ENCODE measurements at regions not wholly inside any gene's neighbourhood (a gene's known extent, or its start where the extent isn't known, plus 50 kb on each side); places are given as distances from the start of the nearest gene placed in this dataset.

- POLR2A ChIA-PET (ENCODE audit: partially characterized antibody) = interaction anchor here (0.6 kb wide), 1 partner anchor 39 kb away, joined by 3 read pairs; no protein-coding TSS in a partner anchor
- no peak overlapping the region for H3K4me3 Mint-ChIP-seq
- peaks cover 0 to 5% (median 0%) of the 10 kb centered on the region in 8 donors for H3K9me3 Mint-ChIP-seq
- DNase-seq = no peak
- H3K27me3 Mint-ChIP-seq = no peaks in the 10 kb centered on the region
- peaks cover 0 to 6% (median 1%) of the 10 kb centered on the region in 4 donors for H3K4me1 Mint-ChIP-seq
- Histone ChIP-seq H3K4me1 (ENCODE audit: insufficient read depth, low read length) (no peaks in the 10 kb centered on the region), H3K9me3 (ENCODE audit: control insufficient read depth in 1 of 2, low read length in 2 of 2) (no peaks in the 10 kb centered on the region), H3K36me3 (ENCODE audit: insufficient read depth, low read length) (no peaks in the 10 kb centered on the region), H3K27me3 (ENCODE audit: insufficient read depth, low read length) (no peaks in the 10 kb centered on the region), H3K27ac (ENCODE audit: low read depth, low read length) (no peak overlapping the region), H3K4me3 (ENCODE audit: low read length in 2 of 2) (no peak overlapping the region)
- peak overlapping the region in 1 of 7 donors; percentile 19 for H3K27ac Mint-ChIP-seq
- H3K36me3 Mint-ChIP-seq = no peaks in the 10 kb centered on the region
- intact Hi-C loops (cut with micrococcal nuclease) = no loop called here
- CTCF ChIA-PET (ENCODE audit: partially characterized antibody) = no interaction called here
Observed at GRCh38 chr4:152200511-152201333, 335.2 kb downstream of the FBXW7 start.

- no peak overlapping the region for H3K4me3 Mint-ChIP-seq
- POLR2A ChIA-PET (ENCODE audit: partially characterized antibody) = no interaction called here
- H3K27ac Mint-ChIP-seq = no peak overlapping the region
- peaks cover 0 to 3% (median 0%) of the 10 kb centered on the region in 4 donors for H3K4me1 Mint-ChIP-seq
- intact Hi-C loops (cut with micrococcal nuclease) = no loop called here
- Histone ChIP-seq H3K4me3 (ENCODE audit: low read length in 2 of 2) (no peak overlapping the region), H3K9me3 (ENCODE audit: control insufficient read depth in 1 of 2, low read length in 2 of 2) (no peaks in the 10 kb centered on the region), H3K27ac (ENCODE audit: low read depth, low read length) (no peak overlapping the region), H3K4me1 (ENCODE audit: insufficient read depth, low read length) (no peaks in the 10 kb centered on the region), H3K27me3 (ENCODE audit: insufficient read depth, low read length) (no peaks in the 10 kb centered on the region), H3K36me3 (ENCODE audit: insufficient read depth, low read length) (no peaks in the 10 kb centered on the region)
- DNase-seq = no peak
- CTCF ChIA-PET (ENCODE audit: partially characterized antibody) = no interaction called here
- H3K36me3 Mint-ChIP-seq = peaks cover 0 to 4% of the 10 kb centered on the region in 2 donors
- H3K9me3 Mint-ChIP-seq = peaks cover 0 to 9% (median 1%) of the 10 kb centered on the region in 8 donors
- no peaks in the 10 kb centered on the region for H3K27me3 Mint-ChIP-seq
Observed at GRCh38 chr4:152197211-152197610, 338.7 kb downstream of the FBXW7 start.

DNA sequence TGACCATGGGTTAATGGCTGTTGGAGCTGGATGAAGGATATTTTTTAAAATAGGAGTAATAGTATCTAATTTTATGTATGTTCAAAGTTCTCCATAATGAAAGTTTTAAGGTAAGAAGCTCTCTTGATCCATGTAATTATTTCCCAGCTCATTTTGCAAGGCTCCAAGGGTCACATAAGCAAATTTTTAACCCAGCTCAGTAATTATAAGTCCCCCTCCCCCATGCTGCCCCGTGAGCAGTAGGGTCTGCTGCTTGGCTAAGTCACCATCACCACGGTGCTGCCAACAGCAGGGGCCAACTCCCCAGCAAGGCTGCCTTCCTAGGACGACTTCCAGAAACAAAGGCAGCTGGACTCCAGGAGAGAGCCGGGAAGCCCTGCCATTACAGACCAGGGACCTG, 340.0 kb downstream of the FBXW7 start:
- H3K4me3 ChIP-seq (ENCODE audit: low read length in 2 of 2) = no peak overlapping the region
- DNase-seq = no peak
- Mint-ChIP-seq H3K9me3 (peaks cover 0 to 9% (median 1%) of the 10 kb centered on the region in 8 donors), H3K27ac (no peak overlapping the region), H3K27me3 (no peaks in the 10 kb centered on the region), H3K4me1 (no peaks in the 10 kb centered on the region), H3K4me3 (no peak overlapping the region), H3K36me3 (peaks cover 0 to 4% of the 10 kb centered on the region in 2 donors)
- no peaks in the 10 kb centered on the region for H3K9me3 ChIP-seq (ENCODE audit: control insufficient read depth in 1 of 2, low read length in 2 of 2)
- no peaks in the 10 kb centered on the region for H3K27me3 ChIP-seq (ENCODE audit: insufficient read depth, low read length)
- no peak overlapping the region for H3K27ac ChIP-seq (ENCODE audit: low read depth, low read length)
- ChIA-PET POLR2A (ENCODE audit: partially characterized antibody) (no interaction called here), CTCF (ENCODE audit: partially characterized antibody) (no interaction called here)
- no peaks in the 10 kb centered on the region for H3K36me3 ChIP-seq (ENCODE audit: insufficient read depth, low read length)
- intact Hi-C loops (cut with micrococcal nuclease) = no loop called here
- no peaks in the 10 kb centered on the region for H3K4me1 ChIP-seq (ENCODE audit: insufficient read depth, low read length)

DNA sequence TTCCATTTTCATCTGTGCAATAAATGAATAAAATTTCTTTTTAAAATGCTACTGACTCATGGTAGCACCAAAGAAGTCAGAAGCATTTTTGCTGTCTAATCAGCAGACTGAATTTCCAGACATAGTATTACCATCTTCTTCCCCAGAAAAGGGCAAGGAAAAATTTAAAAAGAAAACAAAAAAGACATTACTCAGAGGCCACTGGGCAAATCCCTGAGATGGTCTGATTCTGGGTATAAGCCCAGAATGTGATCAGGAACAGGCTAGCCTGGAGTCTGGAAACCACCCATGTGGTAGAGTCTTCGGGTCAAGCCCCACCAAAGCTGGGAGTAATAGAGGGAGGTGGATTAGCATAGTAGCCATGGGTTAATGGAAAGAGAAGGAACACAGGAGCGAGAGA, 342.8 kb downstream of the FBXW7 start:
- Mint-ChIP-seq H3K27ac (no peak overlapping the region), H3K4me3 (no peak overlapping the region), H3K36me3 (peaks cover 0 to 4% of the 10 kb centered on the region in 2 donors), H3K4me1 (peaks cover 7 to 18% (median 14%) of the 10 kb centered on the region in 4 donors), H3K9me3 (peaks cover 0 to 9% (median 1%) of the 10 kb centered on the region in 8 donors), H3K27me3 (no peaks in the 10 kb centered on the region)
- no peak overlapping the region for H3K4me3 ChIP-seq (ENCODE audit: low read length in 2 of 2)
- CTCF ChIA-PET (ENCODE audit: partially characterized antibody) = no interaction called here
- POLR2A ChIA-PET (ENCODE audit: partially characterized antibody) = no interaction called here
- H3K27ac ChIP-seq (ENCODE audit: low read depth, low read length) = no peak overlapping the region
- H3K4me1 ChIP-seq (ENCODE audit: insufficient read depth, low read length) = peaks cover 8% of the 10 kb centered on the region
- DNase-seq = no peak
- no peaks in the 10 kb centered on the region for H3K36me3 ChIP-seq (ENCODE audit: insufficient read depth, low read length)
- intact Hi-C loops (cut with micrococcal nuclease) = no loop called here
- H3K9me3 ChIP-seq (ENCODE audit: control insufficient read depth in 1 of 2, low read length in 2 of 2) = no peaks in the 10 kb centered on the region
- no peaks in the 10 kb centered on the region for H3K27me3 ChIP-seq (ENCODE audit: insufficient read depth, low read length)

GRCh38 chr4:152190907-152191306, 345.0 kb downstream of the FBXW7 start:
- peaks cover 0 to 9% (median 1%) of the 10 kb centered on the region in 8 donors for H3K9me3 Mint-ChIP-seq
- H3K27me3 Mint-ChIP-seq = no peaks in the 10 kb centered on the region
- Histone ChIP-seq H3K27me3 (ENCODE audit: insufficient read depth, low read length) (no peaks in the 10 kb centered on the region), H3K4me3 (ENCODE audit: low read length in 2 of 2) (no peak overlapping the region), H3K27ac (ENCODE audit: low read depth, low read length) (no peak overlapping the region), H3K9me3 (ENCODE audit: control insufficient read depth in 1 of 2, low read length in 2 of 2) (no peaks in the 10 kb centered on the region), H3K4me1 (ENCODE audit: insufficient read depth, low read length) (peaks cover 8% of the 10 kb centered on the region), H3K36me3 (ENCODE audit: insufficient read depth, low read length) (no peaks in the 10 kb centered on the region)
- H3K36me3 Mint-ChIP-seq = peaks cover 0 to 4% of the 10 kb centered on the region in 2 donors
- no peak for DNase-seq
- CTCF ChIA-PET (ENCODE audit: partially characterized antibody) = no interaction called here
- POLR2A ChIA-PET (ENCODE audit: partially characterized antibody) = no interaction called here
- no peak overlapping the region for H3K27ac Mint-ChIP-seq
- H3K4me1 Mint-ChIP-seq = peaks cover 8 to 19% (median 16%) of the 10 kb centered on the region in 4 donors
- H3K4me3 Mint-ChIP-seq = no peak overlapping the region
- intact Hi-C loops (cut with micrococcal nuclease) = no loop called here

DNA sequence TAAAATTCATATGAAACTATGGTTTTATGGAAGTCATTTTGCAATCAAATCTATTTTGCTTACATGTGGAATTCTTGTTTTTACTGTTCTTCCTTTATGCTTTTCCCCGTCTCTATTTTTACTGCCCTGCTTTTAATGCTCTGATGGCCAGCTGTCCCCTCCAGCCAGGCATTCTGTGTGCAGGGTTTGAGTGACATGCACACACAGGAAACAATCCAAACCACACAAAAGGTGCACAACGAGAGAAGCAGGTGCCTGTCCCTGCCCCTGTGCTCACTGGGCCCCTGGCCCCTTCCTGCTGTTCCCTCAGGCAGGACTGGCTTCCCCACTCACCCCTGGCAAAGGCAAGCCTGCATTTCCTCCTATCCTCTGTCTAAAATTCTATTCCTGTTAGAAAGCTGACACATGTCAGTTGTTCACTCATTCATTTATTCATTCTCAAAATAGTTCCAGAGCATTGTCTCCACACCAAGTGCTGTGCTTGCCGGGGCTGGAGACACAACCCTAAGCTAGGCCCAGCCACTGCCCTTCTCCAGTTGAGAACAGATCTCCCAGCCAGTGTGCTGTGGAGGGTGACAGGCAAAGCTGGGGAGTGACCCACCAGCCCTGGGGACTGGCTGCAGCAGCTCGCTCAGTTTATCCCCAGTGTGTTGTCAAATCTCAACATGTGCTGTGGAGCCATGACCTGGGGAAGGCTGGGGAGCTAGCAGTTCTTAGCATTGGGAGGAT, 346.3 kb downstream of the FBXW7 start:
- Histone ChIP-seq H3K36me3 (ENCODE audit: insufficient read depth, low read length) (no peaks in the 10 kb centered on the region), H3K27ac (ENCODE audit: low read depth, low read length) (no peak overlapping the region), H3K27me3 (ENCODE audit: insufficient read depth, low read length) (no peaks in the 10 kb centered on the region), H3K4me3 (ENCODE audit: low read length in 2 of 2) (no peak overlapping the region), H3K4me1 (ENCODE audit: insufficient read depth, low read length) (peaks cover 15% of the 10 kb centered on the region), H3K9me3 (ENCODE audit: control insufficient read depth in 1 of 2, low read length in 2 of 2) (no peaks in the 10 kb centered on the region)
- Mint-ChIP-seq H3K36me3 (no peaks in the 10 kb centered on the region), H3K4me3 (no peak overlapping the region), H3K4me1 (peaks cover 10 to 22% (median 19%) of the 10 kb centered on the region in 4 donors), H3K9me3 (peaks cover 0 to 9% (median 1%) of the 10 kb centered on the region in 8 donors), H3K27me3 (no peaks in the 10 kb centered on the region), H3K27ac (peak overlapping the region in 3 of 7 donors; percentile 35 to 62 (median 55))
- ChIA-PET POLR2A (ENCODE audit: partially characterized antibody) (no interaction called here), CTCF (ENCODE audit: partially characterized antibody) (no interaction called here)
- intact Hi-C loops (cut with micrococcal nuclease) = no loop called here
- no peak for DNase-seq

GRCh38 chr4:152188801-152189200, 347.1 kb downstream of the FBXW7 start:
- DNase-seq = no peak
- peak overlapping the region in 2 of 7 donors; percentile 57 to 78 for H3K27ac Mint-ChIP-seq

More at GRCh38 chr4:152188801-152189200, 347.1 kb downstream of the FBXW7 start:
- Mint-ChIP-seq H3K9me3 (peaks cover 0 to 3% (median 0%) of the 10 kb centered on the region in 8 donors), H3K4me3 (no peak overlapping the region), H3K4me1 (peaks cover 11 to 29% (median 21%) of the 10 kb centered on the region in 4 donors), H3K27me3 (no peaks in the 10 kb centered on the region), H3K36me3 (no peaks in the 10 kb centered on the region)
- Histone ChIP-seq H3K4me3 (ENCODE audit: low read length in 2 of 2) (no peak overlapping the region), H3K4me1 (ENCODE audit: insufficient read depth, low read length) (peaks cover 19% of the 10 kb centered on the region), H3K36me3 (ENCODE audit: insufficient read depth, low read length) (no peaks in the 10 kb centered on the region), H3K9me3 (ENCODE audit: control insufficient read depth in 1 of 2, low read length in 2 of 2) (no peaks in the 10 kb centered on the region), H3K27me3 (ENCODE audit: insufficient read depth, low read length) (no peaks in the 10 kb centered on the region), H3K27ac (ENCODE audit: low read depth, low read length) (no peak overlapping the region)
- ChIA-PET POLR2A (ENCODE audit: partially characterized antibody) (no interaction called here), CTCF (ENCODE audit: partially characterized antibody) (no interaction called here)
- intact Hi-C loops (cut with micrococcal nuclease) = no loop called here

Measured in CD4-positive, alpha-beta memory T cell (primary cell).